Transverse colon (tissue), 3 donors: ENCODE measurements at regions not wholly inside any gene's neighbourhood (a gene's known extent, or its start where the extent isn't known, plus 50 kb on each side); places are given as distances from the start of the nearest gene placed in this dataset.

Experiments
- CTCF ChIP-seq, 5 experiments: fragments of 200-600 bp in 3 of 5; fragments of 450-650 bp in 2 of 5; sonication (generic) in 3 of 5; IDR thresholded peaks; 1 replicate in 2 of 5; 2 replicates in 3 of 5; pipeline ENCODE4 v1.5.1; 2016 to 2017; ENCODE audit warnings: antibody characterized with exemption in 5 of 5, inconsistent platforms in 3 of 5, mild to moderate bottlenecking in 2 of 5, moderate library complexity in 1 of 5
- POLR2A ChIP-seq: fragments of 450-650 bp; IDR thresholded peaks from one replicate; pipeline ENCODE4 v1.6.1; 2016; ENCODE audit warnings: antibody characterized with exemption, mild to moderate bottlenecking, moderate library complexity

DNA sequence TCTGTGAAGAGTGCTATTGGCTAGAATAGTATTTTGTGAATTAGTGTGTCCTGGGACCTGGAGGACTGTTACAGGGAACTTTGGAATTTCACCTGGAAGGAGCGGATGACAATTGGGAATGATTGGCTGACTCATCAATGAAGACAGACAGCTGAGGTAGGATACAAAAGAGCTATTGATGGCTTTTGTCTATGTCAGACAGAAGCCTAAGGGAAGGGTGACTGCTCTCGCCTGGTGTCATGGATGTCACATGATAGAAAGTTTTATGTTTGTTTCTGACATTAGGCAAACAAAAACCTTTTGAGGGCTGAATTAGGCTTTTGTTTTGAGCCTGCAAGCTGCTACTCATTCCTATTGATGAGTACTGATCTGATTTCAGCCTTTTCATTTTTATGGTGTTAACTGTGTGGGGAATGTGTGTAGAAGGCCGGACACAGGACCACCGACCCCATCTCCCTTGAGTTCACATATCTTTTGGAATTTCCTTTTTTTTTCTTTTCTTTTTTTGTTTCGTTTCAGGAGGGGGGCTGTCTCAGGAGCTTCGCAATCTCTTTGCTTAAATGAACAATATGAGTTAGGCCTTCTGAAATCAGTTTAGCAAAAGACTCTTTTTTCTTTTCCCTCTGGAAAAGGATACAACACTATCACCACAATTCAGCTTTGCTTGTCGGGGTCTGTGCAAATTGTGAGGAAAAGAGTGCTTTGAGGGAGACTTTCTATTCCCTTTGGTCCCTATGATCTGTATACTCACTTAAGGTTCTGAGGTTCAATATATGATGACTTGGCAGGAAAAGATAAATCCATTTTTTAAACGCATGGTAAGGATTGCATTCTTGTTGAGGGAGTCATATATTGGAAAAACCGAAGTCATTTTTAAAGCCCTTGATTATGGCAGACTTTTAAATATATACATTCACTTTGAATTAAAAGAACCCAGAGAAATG lies 207.9 kb upstream of the FIGN start:
- TF ChIP-seq CTCF (IDR thresholded peaks at IDR 0.05) (no peak), POLR2A (no peak)
